Fibroblast of pulmonary artery (primary cell): ENCODE measurements at regions not wholly inside any gene's neighbourhood (a gene's known extent, or its start where the extent isn't known, plus 50 kb on each side); places are given as distances from the start of the nearest gene placed in this dataset.

Experiments used
- DNase-seq: peaks from one replicate; pipeline ENCODE4 v3.0.0-alpha.2; 2010; ENCODE audit warnings: low read depth
- H3K4me3 ChIP-seq: replicated peaks from 2 replicates; pipeline ENCODE4 v1.5.1; 2011; ENCODE audit warnings: low read depth, mild to moderate bottlenecking, control low read depth, low read length, moderate library complexity
- CTCF ChIP-seq: IDR thresholded peaks from 2 replicates; pipeline ENCODE4 v1.5.1; 2011; ENCODE audit warnings: mild to moderate bottlenecking, control low read depth, low read length, inconsistent platforms; ENCODE audit errors: missing control alignments

- DNase-seq, result no peak
- no peak overlapping the region for H3K4me3 ChIP-seq
- TF ChIP-seq CTCF, result no peak
Observed at GRCh38 chr1:88145752-88146151, 538.3 kb upstream of the PKN2 start.

GRCh38 chr1:88149686-88150085 is 534.4 kb upstream of the PKN2 start:
- TF ChIP-seq CTCF, result no peak
- H3K4me3 ChIP-seq, result no peak overlapping the region
- no peak for DNase-seq

DNA sequence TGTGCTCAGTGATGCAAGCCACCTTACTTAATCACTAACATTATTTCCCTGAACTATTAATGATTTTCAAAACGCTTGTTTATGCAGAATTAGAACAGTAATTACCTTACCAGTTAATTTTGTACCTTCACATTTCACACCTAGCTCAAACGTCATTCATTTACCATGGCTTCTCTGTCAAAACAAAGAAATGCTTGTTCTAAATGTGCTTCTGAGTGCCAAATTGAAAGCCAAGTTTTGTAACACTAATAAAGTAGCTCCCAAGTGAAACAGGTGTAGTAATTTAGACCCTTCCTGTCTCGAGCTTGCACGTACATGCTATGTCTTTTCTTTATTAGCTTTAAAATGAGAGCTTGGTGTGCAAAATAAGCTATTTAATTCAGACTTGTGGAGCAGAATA is 533.7 kb upstream of the PKN2 start:
- no peak for TF ChIP-seq CTCF
- no peak overlapping the region for H3K4me3 ChIP-seq
- DNase-seq, result no peak

GRCh38 chr1:88163187-88163586 is 520.9 kb upstream of the PKN2 start:
- H3K4me3 ChIP-seq, result no peak overlapping the region
- TF ChIP-seq CTCF, result no peak
- DNase-seq, result no peak

DNA sequence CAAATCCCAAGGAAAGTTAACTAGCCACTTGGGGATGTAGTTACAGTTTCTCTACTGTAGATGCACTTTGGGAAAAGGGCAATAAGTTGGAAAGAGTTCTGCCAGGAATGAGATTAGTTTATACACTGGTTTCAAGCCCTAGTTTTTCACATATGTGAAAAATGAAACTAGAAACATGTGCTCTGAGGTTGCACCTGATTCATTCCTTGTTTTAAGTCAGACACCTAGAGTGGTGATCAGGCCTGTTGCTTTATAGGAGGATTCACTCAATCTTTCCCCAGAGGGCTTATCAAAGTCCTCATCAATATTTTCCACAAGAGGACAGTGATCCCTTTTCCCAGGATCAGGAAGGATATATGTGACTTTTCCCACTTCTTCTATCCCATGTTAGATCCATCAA is 515.9 kb upstream of the PKN2 start:
- DNase-seq, result no peak
- H3K4me3 ChIP-seq, result no peak overlapping the region
- no peak for TF ChIP-seq CTCF

- no peak overlapping the region for H3K4me3 ChIP-seq
- TF ChIP-seq CTCF, result no peak
- DNase-seq, result no peak
Observed at GRCh38 chr1:88169139-88169538, 514.9 kb upstream of the PKN2 start.

DNA sequence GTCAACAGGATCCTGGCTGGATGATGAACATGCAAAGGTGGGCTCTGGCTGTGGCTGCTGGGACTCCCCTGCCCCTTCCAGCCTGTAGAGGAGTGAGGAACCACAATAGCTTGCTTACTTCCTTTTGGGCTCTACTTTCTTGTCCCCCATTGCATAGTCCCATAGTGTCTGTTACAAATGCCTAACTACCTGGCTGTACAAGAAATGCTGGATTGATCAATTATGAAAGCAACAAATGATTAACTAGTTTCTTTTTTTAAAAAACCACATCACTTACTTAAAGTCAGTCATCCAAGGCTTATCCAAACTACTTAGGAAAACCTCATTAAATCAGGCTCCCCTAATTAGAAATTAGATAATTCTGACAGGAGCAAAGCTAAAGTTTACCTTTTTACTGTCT is 514.1 kb upstream of the PKN2 start:
- no peak overlapping the region for H3K4me3 ChIP-seq
- no peak for TF ChIP-seq CTCF
- DNase-seq, result no peak
